GM19023 (cell line): ENCODE measurements at regions not wholly inside any gene's neighbourhood (a gene's known extent, or its start where the extent isn't known, plus 50 kb on each side); places are given as distances from the start of the nearest gene placed in this dataset.
"Not testable (repeated sequence)": the region's sequence is repeated elsewhere in the genome, so short reads cannot be mapped to it uniquely, and the experiment has no call there.

ENCODE experiments used
- ATAC-seq: cut with Tn5 transposase; IDR thresholded peaks from one replicate; pipeline ENCODE4 v1.9.1; 2021; ENCODE audit warnings: mild to moderate bottlenecking, moderate library complexity; ENCODE audit not compliant: unreplicated experiment

DNA sequence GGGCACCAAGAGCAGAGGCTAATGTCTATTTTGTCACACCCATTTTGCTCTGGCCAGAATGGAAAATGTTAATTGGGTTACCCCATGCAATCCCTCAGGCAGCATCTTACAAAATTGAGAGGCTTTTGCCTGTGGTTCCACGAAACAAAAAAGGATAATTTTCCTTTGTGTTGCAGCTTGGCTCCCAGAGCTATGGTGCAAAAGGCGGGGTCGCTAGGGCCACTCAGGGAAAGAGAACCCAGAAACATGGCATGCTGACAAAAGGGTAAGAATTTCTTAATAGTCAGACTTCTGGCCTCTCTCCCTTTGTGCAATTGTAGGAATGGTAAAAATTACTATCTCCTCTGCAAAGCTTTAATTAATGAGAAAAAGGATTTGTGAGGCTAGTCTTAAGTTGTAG lies 119.6 kb upstream of the BANK1 start:
- ATAC-seq, result no peak

DNA sequence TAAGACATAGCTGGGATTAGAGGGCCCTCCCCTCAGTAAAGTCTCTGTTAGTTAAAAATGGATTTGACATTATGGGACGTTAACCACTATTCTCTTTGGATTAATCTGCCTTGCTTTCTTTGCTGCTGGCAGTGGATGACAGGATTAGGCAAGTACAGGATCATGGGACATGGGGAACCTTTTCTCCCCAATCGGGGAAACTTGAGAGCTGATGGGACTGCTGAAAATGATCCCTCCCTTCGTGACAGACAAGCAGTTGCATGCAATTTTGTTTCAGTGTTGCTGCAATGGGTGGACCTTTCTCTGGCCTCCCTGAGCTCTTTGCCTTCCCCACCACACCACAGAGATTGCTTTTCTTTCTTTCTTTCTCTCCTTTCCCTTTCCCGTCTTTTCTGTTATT lies 120.2 kb upstream of the BANK1 start:
- no peak for ATAC-seq

DNA sequence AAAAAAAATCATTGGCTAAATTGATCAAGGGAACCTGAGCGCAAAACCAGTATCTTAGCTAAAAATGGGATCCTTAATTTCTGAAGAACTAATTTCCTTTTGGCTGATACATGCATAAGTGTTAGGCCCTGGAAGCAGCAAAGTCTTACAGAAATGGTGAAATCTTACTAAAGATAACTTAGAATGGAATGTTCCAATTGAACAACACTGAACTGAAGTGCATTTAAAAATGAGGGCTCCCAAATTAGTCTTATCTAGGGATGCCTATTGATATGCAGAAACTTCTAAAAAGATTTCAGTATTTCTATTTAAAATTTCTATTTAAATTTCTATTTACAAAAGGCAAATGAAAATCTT lies 120.7 kb upstream of the BANK1 start:
- no peak for ATAC-seq

DNA sequence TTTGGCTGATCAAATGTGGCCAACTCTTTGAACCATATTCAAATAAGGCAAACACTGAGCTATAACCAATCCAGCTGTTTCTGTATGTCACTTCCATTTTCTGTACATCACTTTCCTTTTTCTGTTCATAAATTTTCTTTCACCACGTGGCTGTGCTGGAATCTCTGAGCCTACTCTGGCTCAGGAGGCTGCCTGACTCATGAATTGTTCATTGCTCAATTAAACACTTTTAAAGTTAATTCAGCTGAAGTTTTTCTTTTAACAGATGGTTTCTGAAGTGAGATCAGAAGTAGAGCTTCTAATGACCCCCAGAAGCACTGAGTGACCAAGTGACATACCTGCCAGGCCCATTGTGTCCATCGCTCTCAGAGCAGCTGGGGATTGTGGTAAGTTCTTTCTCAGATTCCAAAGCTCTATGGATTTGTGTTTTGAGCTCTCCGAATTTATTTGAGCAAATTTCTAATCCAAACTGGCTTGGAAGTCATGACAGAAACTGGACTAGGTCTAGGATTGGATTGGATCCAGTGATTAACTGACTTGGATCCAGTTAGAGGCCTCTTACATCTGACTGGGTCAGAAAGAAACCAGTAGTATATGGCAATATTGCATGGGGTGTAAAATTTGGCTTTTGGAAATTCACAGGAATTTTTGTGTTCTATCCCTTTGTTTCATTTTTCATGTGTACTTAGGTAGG lies 121.2 kb upstream of the BANK1 start:
- no peak for ATAC-seq

DNA sequence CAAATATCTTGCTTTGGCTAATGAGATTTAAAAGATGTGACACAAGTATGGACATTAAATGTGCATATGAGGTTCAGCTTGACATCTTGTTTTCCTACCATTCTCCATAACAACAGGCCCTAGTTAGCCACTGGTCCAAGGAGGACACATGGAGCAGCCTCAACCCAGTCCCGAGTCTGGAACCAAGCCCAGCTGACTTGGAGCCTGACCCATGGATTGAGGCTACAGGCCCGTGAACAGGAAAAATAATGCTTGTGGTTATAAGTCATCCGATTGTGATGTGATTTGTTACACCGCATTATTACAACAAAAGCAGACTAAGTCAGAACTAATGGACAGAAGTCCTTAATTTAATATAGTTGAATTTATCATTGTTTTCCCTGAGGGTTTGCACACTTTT lies 123.2 kb upstream of the BANK1 start:
- ATAC-seq, result no peak

DNA sequence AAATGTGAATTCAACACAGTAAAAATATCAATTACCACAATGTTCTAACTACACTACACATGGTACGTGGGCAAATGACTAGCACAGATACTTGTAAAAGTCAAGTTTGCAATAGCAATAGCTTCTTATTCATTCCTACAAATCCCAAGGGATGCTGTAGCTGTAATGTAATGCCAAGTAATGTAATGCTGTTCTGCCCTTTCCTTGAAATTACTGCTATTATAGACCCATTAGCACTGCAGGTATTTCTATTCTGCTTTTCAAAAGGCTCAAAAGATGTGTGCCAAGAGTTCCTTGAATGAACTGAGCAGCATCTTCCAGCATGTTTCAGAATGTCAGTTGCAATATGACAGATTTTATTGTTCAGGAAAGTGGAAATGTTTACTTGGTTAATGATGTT lies 129.9 kb upstream of the BANK1 start:
- no peak for ATAC-seq

DNA sequence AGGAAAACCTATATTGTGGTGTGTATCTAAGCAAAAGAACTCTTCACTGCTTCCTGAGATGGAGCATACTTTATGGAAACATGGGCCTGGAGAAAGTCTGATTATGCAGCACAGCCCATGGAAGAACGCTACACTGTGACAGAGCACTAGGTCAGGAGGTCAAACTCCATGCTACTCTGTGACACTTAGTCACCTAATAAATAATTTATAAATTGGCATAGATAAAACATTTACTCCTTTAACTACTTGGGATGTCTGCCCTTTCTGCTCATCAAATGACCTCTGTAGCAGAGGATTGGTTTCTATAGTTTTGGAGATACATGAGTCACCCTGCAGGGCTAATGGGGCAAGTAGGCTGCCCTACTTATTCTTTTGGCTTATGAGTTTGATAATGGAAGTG lies 134.7 kb upstream of the BANK1 start:
- no peak for ATAC-seq

DNA sequence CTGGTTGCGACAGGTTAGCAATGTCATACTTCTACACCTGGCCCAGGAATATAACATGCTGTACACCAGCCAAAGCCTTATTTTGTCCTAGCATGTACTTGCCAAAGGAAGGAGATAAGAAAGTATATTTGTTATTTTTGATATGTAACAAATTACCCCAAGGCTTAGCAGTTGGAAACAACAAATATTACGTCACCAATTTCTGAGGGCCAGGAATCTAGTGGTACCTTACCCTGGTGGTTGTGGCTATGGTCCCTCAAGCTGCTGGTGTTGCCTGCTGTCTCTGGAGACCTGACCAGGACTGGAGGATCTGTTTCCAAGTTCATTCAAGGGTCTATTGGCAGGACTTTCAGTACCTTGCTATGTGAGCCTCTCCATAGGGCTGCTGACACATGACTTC lies 135.5 kb upstream of the BANK1 start:
- ATAC-seq, result no peak

DNA sequence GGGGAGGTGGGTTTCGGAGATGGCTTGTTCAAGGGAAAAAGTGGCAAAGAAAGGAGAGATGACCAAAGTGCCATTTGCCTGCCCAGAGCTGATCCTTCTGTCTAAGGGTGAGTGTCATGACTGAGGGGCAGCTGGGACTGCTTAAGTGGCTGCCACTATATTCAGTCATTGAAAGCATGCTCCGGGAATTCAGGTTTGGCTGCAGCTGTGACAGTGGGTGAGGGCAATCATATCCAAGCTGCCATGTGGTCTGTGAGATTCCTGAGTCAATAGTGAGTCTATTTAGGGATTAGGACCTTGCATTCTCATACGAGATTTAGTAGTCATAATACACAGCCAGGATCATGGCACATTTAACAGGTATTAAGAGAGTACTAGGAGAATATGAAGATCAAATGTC lies 138.8 kb upstream of the BANK1 start:
- no peak for ATAC-seq

DNA sequence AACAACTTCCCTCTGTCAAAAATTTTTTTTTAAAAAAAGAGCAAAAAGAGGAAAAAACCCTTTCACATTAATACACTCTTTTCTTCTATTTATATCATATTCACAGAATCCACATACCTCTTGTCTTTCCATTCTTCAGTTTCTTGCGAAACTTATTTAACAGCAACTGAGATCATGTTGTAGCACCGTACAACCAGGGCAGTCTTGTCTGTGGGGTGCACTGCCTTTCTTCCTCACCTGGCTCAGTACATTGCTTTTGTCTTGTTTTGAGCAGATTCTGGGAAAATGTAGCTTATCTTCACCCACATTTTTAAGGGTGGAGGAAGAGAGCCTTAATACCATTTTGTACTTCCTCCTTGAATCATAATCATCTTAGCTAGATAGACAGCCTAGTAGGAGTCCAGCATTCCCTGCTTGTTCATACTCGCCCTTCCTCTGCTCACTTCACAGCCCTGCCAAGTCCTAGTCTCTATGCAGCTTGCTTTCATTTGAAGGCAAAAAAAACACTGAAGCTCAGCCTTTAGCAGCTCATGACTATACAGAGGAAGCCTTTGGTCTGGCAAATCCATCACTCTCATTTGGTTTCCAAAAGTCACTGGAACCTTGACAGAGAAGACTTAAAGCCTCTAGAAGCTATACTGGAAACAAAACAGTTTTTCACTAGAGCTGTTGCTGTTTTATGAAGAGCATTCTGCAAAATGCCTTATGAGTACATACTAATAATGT lies 140.6 kb upstream of the BANK1 start:
- no peak for ATAC-seq

DNA sequence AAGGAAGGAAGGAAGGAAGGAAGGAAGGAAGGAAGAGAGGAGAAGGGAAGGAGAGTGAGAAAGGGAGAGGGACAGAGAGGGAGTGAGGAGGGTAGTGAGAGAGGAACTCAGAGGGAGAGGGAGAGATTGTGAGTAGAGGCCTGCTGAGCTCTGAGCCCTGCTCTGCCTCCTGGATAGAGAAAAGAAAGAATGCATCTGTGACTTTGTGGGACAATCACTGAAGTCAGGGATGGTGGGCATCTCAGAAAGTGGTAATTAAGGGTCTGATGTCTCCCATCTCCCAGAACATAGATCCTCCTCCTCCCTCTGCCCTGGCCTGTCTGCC lies 142.9 kb upstream of the BANK1 start:
- ATAC-seq, result no peak

DNA sequence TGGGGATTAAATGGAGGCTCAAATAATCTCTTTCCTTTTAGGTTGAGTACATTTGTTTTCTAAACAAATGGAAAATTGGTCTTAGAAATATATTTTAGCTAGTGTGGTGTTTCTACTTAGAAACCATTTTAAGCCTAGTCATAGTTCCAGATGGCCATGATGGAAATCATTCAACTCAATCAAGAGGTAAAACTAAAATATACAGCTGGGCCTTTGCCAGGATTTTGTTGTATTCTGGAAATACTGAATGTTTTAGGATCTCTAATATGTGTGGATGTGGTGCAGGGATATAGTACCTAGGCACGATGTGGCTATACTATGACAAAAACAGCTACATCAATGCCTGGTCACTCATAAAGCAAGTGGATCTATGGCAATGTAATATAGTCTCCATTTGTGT lies 146.0 kb upstream of the BANK1 start:
- no peak for ATAC-seq

DNA sequence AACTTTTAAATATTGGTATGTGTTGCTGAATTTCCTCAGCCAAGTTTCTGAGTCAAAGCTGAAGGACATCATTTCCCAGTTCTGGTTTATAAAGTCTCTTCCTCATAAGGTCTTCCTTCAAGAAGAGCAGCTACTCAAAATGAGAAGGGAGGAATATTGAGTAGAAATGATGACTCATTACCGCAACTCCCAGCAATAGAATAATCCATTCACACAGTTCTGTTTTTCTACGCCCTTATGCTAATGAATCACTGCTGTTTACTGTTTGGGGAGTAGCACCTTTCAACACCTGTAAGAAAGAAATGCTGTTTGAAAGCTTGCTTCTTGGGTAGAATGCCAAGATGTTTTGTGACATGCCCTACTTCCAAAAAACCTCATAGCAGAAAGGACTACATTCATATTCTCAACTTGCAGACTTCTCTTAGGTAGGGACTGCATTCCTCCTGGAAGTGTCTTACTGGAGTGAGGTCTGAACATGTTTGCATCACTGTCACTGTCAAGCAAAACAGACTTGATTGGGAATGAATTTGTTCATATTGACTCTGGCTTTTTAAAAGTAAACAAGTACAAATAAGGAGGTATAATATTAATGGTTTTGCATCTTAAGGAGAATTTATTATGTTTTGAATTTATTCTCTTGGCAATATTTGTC lies 147.2 kb upstream of the BANK1 start:
- ATAC-seq, result no peak

DNA sequence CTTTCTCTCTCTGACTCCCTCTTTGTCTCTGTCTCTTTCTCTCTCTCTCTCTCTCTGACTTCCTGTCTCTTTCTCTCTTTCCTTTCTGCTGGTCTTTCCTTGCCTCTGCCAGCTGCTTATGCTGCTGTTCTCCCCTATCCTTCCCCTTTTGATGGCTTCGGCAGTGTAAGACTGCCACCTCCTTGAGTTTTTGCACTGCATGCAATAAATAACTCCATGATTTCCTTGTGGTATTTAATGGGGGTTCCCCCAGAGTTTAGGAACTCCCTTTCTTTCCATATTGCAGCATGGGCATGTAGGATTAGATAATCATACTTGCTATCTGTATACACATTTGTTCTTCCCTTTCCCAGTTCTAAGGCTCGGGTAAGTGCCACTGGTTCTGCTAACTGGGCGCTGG lies 157.8 kb upstream of the BANK1 start:
- not testable (repeated sequence) for ATAC-seq

DNA sequence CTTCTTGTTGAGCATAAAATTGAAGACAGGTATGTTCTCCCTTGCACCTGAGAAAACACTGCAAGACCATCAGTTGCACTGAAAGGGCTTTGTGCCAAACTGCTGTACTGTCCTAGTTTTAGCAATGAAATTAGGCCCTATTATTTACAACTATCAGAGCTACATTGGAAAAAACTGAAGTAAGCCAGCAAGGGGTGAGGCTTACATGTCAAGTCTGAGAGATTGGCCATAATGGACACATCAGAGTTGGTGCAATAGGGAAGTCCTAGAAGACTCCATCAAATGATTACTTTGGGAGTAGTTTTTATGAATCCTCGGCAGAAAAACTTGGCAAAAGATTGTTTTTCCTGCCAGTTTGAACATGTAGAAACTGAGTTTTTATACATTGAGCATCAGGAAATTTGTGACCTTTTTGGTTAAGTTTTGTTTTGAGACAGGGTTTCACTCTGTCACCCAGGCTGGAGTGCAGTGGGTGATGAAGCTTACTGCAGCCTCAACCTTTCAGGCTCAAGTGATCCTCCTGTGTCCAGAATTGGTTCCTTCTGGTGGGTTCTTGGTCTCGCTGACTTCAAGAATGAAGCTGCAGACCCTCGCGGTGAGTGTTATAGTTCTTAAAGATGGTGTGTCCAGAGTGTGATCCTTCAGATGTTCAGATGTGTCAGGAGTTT lies 160.1 kb upstream of the BANK1 start:
- no peak for ATAC-seq

DNA sequence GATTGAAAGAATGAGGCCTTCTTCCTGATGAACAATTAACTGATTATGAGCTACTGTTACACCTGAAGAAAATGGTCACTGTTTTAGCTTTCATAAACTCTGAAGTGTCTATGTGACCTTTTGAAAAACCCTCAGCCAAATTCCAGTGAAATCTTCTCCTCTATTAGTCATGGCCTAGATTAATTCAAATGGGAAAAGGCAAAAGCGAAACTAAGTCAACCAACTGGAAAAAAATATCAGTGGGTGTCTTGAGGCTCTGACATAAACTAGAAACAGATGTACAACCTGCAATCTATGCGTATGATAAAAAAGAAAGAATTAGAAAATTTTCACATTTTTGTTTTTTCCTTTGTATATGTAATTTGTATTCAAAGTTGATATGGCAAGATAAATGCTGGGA lies 169.4 kb upstream of the BANK1 start:
- ATAC-seq, result no peak

DNA sequence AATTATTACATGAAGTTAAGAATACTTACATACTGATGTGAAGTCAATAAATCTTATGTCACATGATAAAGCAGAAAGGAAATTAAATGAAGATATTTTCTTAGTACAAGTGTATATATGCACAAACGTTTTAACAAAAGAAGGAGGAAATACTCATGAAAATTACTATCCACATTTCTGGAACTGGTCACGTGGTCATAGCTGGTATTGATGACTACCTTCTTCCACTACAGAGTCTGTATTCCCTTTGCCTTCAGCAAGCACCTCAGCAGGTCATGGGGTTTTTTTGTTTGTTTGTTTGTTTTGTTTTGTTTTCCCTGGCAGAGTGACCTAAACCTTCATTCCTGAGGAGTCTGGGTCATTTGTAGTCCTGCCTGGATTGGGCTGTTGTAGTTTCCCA lies 174.9 kb upstream of the BANK1 start:
- ATAC-seq, result no peak

DNA sequence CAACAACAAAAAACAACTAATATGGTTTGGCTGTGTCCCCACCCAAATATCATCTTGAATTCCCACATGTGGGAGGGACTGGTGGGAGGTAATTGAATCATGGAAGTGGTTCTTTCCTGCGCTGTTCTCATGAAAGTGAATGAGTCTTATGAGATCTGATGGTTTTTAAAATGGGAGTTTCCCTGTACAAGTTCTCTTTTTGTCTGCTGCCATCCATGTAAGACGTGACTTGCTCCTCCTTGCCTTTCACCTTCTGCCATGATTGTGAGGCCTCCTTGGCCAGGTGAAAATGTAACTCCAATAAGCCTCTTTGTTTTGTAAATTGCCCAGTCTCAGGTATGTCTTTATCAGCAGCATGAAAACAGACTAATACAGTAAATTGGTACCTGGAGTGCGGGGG lies 183.5 kb upstream of the BANK1 start:
- not testable (repeated sequence) for ATAC-seq

DNA sequence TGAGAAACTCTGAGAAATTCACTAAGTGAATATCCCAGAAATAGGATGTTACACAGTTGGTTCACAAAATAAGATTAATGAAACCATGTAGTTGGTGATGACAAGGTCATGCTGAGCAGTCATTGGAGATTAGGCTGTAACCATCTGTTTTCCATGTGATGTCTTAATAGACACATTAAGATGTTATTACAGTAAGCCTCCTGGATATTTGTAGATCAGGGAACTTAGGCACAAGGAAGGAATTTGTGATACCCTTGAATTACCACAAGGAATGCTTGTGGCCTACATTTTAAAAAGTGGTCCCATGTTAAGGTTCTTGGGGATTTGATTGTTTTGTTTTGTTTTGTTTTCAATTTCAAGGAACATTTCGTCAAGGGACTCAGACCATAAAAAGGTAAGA lies 185.6 kb upstream of the BANK1 start:
- no peak for ATAC-seq

DNA sequence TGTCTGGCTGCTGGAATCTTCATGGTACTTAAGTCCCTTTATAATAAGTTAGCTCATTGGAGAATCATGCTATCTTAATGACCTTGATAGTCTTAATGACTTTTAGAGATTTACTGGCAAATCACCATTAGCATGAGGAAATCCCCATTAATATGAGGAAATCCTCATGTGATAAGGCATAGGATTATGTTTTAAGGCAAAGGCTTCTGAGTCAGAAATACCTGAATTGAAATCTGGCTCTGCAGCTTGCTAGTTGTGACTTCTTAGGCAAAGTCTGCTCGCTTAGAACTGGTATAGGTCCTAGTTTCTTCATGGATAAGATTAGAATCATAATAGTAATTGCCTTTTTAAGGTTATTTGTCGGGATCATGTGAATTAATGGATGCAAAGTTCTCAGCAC lies 190.2 kb upstream of the BANK1 start:
- no peak for ATAC-seq

DNA sequence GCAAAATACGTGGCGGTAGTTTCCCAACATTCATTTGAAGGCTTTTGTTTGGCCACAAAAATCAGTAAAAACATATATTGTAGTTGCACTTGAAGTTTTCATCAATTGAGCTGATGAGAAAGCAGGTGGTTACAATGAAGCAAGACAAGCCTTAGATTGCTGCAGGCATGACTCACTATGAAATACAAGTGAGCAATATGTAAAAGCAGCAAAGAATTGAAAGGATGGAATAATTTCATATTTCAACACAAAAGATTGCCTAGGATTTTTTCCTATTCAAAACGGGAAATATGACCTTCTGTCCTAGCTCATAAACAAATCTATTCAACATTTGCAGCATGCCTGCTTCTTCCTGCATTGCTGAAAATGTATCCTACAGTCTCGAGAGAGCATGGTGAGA lies 190.9 kb upstream of the BANK1 start:
- no peak for ATAC-seq
